Coronary artery (tissue), 2 donors: ENCODE measurements at regions not wholly inside any gene's neighbourhood (a gene's known extent, or its start where the extent isn't known, plus 50 kb on each side); places are given as distances from the start of the nearest gene placed in this dataset.

ENCODE experiments used
- DNase-seq: peaks from one replicate; pipeline ENCODE4 v3.0.0-alpha.2; 2017; ENCODE audit warnings: low spot score
- H3K27ac ChIP-seq, 2 donors: fragments of 200-600 bp; sonication (generic); one replicate each; pipeline ENCODE4 v1.5.1; 2016 to 2019
- H3K4me3 ChIP-seq: fragments of 200-600 bp; sonication (generic); 2 replicates; pipeline ENCODE4 v1.5.1; 2016; ENCODE audit warnings: mild to moderate bottlenecking, moderate library complexity
- CTCF ChIP-seq: fragments of 200-600 bp; sonication (generic); IDR thresholded peaks from one replicate; pipeline ENCODE4 v1.5.1; 2019; ENCODE audit warnings: antibody characterized with exemption

- TF ChIP-seq CTCF: no peak
- no peak for DNase-seq
- no peak overlapping the region for H3K4me3 ChIP-seq
- H3K27ac ChIP-seq: no peak overlapping the region
Observed at GRCh38 chr2:39996653-39997080, 217.6 kb upstream of the THUMPD2 start.

- TF ChIP-seq CTCF: no peak
- Histone ChIP-seq H3K27ac (no peak overlapping the region), H3K4me3 (no peak overlapping the region)
- DNase-seq: no peak
Observed at GRCh38 chr2:39995005-39995737, 216.1 kb upstream of the THUMPD2 start.

- H3K27ac ChIP-seq: no peak overlapping the region
- no peak overlapping the region for H3K4me3 ChIP-seq
- no peak for TF ChIP-seq CTCF
- DNase-seq: no peak
Observed at GRCh38 chr2:39994151-39994550, 215.1 kb upstream of the THUMPD2 start.

GRCh38 chr2:39991298-39991697 lies 212.2 kb upstream of the THUMPD2 start:
- DNase-seq: no peak
- Histone ChIP-seq H3K4me3 (no peak overlapping the region), H3K27ac (no peak overlapping the region)
- TF ChIP-seq CTCF: no peak

GRCh38 chr2:39990335-39990900 lies 211.4 kb upstream of the THUMPD2 start:
- Histone ChIP-seq H3K27ac (no peak overlapping the region), H3K4me3 (no peak overlapping the region)
- no peak for TF ChIP-seq CTCF
- no peak for DNase-seq

GRCh38 chr2:39989888-39990287 lies 210.8 kb upstream of the THUMPD2 start:
- no peak for DNase-seq
- TF ChIP-seq CTCF: no peak
- H3K27ac ChIP-seq: no peak overlapping the region
- no peak overlapping the region for H3K4me3 ChIP-seq

- DNase-seq: no peak
- H3K27ac ChIP-seq: no peak overlapping the region
- TF ChIP-seq CTCF: no peak
- H3K4me3 ChIP-seq: no peak overlapping the region
Observed at GRCh38 chr2:39981883-39982311, 202.8 kb upstream of the THUMPD2 start.
